Calu3 (cell line): ENCODE measurements at regions not wholly inside any gene's neighbourhood (a gene's known extent, or its start where the extent isn't known, plus 50 kb on each side); places are given as distances from the start of the nearest gene placed in this dataset.

ENCODE experiments used
- BruUV-seq: library from RNA; stranded (reverse); fragments of 400-500 nt; replicated peaks from 2 replicates; lab custom pipeline; 2021; lab: Mats Ljungman, UMichigan
- CTCF ChIA-PET: fragments of 300-600 bp; sonication (Branson Sonifier 250); formaldehyde crosslinking; loops from one replicate; lab custom pipeline; 2022; ENCODE audit warnings: antibody characterized with exemption; lab: Charles Lee
- DNase-seq: peaks from one replicate; pipeline ENCODE4 v3.0.0; 2022
- H3K27ac Mint-ChIP-seq: one replicate; pipeline ENCODE4 v1.8.0; 2022; ENCODE audit warnings: mixed read lengths; ENCODE audit not compliant: unreplicated experiment
- H3K27me3 Mint-ChIP-seq: one replicate; pipeline ENCODE4 v1.8.0; 2022; ENCODE audit warnings: mixed read lengths; ENCODE audit not compliant: unreplicated experiment
- H3K36me3 Mint-ChIP-seq: one replicate; pipeline ENCODE4 v1.8.0; 2022; ENCODE audit warnings: mild to moderate bottlenecking, moderate library complexity, mixed read lengths; ENCODE audit not compliant: insufficient read depth, unreplicated experiment
- H3K4me1 Mint-ChIP-seq: one replicate; pipeline ENCODE4 v1.8.0; 2022; ENCODE audit warnings: mild to moderate bottlenecking, low read depth, mixed read lengths; ENCODE audit not compliant: unreplicated experiment
- H3K4me3 Mint-ChIP-seq: one replicate; pipeline ENCODE4 v1.8.0; 2022; ENCODE audit warnings: mild to moderate bottlenecking, low read depth, moderate library complexity, mixed read lengths; ENCODE audit not compliant: unreplicated experiment
- H3K9me3 Mint-ChIP-seq: one replicate; pipeline ENCODE4 v1.8.0; 2022; ENCODE audit warnings: low read depth, mixed read lengths; ENCODE audit not compliant: unreplicated experiment
- CTCF ChIP-seq: fragments of 200-600 bp; IDR thresholded peaks from one replicate; pipeline ENCODE4 v1.8.0; 2022; ENCODE audit warnings: antibody characterized with exemption; ENCODE audit not compliant: unreplicated experiment
- intact Hi-C: fragments of 100-400 bp; cut with micrococcal nuclease; formaldehyde crosslinking; loops from one replicate; pipeline ENCODE4 v1.10.0; 2022; ENCODE audit not compliant: unreplicated experiment

- Mint-ChIP-seq H3K9me3 (no peaks in the 10 kb centered on the region), H3K27me3 (peaks cover 12% of the 10 kb centered on the region), H3K4me1 (no peaks in the 10 kb centered on the region), H3K36me3 (no peaks in the 10 kb centered on the region), H3K4me3 (no peak overlapping the region), H3K27ac (no peak overlapping the region)
- CTCF ChIA-PET = no interaction called here
- DNase-seq = no peak
- intact Hi-C loops = no loop called here
- BruUV-seq = no TSS peak
- TF ChIP-seq CTCF = no peak
Observed at GRCh38 chr3:168271932-168272331, 176.2 kb upstream of the GOLIM4 start.

GRCh38 chr3:168269001-168269400 is 173.3 kb upstream of the GOLIM4 start:
- BruUV-seq = no TSS peak
- no peak for TF ChIP-seq CTCF
- Mint-ChIP-seq H3K27me3 (peaks cover 3% of the 10 kb centered on the region), H3K4me3 (no peak overlapping the region), H3K27ac (no peak overlapping the region), H3K4me1 (no peaks in the 10 kb centered on the region), H3K9me3 (no peaks in the 10 kb centered on the region), H3K36me3 (no peaks in the 10 kb centered on the region)
- intact Hi-C loops = no loop called here
- CTCF ChIA-PET = no interaction called here
- DNase-seq = no peak

GRCh38 chr3:168267179-168267578 is 171.5 kb upstream of the GOLIM4 start:
- CTCF ChIA-PET = no interaction called here
- no peak for TF ChIP-seq CTCF
- no TSS peak for BruUV-seq
- DNase-seq = no peak
- H3K27me3 Mint-ChIP-seq = no peaks in the 10 kb centered on the region
- H3K4me1 Mint-ChIP-seq = no peaks in the 10 kb centered on the region
- H3K27ac Mint-ChIP-seq = no peak overlapping the region
- no peaks in the 10 kb centered on the region for H3K9me3 Mint-ChIP-seq
- H3K4me3 Mint-ChIP-seq = no peak overlapping the region
- H3K36me3 Mint-ChIP-seq = no peaks in the 10 kb centered on the region
- intact Hi-C loops = no loop called here

GRCh38 chr3:168266335-168266734 is 170.6 kb upstream of the GOLIM4 start:
- H3K27me3 Mint-ChIP-seq = no peaks in the 10 kb centered on the region
- intact Hi-C loops = no loop called here
- BruUV-seq = no TSS peak
- no peak for TF ChIP-seq CTCF
- DNase-seq = no peak
- no peaks in the 10 kb centered on the region for H3K9me3 Mint-ChIP-seq
- H3K36me3 Mint-ChIP-seq = no peaks in the 10 kb centered on the region
- no peak overlapping the region for H3K27ac Mint-ChIP-seq
- no peaks in the 10 kb centered on the region for H3K4me1 Mint-ChIP-seq
- CTCF ChIA-PET = no interaction called here
- no peak overlapping the region for H3K4me3 Mint-ChIP-seq
